Retina (tissue), 1 donor: ENCODE measurements at regions not wholly inside any gene's neighbourhood (a gene's known extent, or its start where the extent isn't known, plus 50 kb on each side); places are given as distances from the start of the nearest gene placed in this dataset.

Source experiments
- DNase-seq: peaks from one replicate; pipeline ENCODE4 v3.0.0-alpha.2; 2016

DNA sequence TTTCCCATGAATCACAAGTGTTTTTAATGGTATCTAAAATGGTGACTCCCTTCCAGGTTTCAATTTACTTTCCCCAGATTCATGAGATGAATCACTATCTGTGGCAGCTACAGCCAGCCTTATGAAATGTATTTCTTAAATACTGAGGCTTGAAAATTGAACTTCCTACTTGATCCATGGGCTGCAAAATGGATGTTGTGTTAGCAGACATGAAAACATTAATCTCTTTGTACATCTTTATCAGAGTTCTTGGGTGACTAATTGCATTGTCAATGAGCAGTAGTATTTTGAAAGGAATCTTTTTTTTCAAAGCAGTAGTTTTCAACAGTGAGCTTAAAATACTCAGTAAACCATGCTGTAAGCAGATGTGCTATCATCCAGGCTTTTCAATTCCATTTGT lies 250.8 kb downstream of the SLC6A15 start:
- no peak for DNase-seq

DNA sequence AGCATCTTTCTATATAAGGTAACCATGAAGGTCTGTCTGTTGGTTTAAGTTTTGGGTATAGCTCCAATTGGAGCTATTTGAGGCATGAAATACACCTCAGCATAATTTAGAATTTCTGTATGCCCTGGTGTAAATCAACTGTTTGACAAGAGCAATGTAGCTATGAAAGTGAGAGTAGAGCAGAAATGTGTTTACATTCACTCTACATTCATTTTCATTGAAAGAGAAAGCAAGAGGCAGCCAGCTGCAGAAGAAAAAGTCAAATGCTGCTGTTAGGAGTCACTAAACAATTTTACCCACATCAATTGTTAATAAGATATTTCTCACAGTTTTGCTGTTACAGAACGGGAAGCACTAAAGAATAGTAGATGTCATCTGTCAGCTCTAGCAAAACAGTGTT lies 252.5 kb downstream of the SLC6A15 start:
- no peak for DNase-seq

DNA sequence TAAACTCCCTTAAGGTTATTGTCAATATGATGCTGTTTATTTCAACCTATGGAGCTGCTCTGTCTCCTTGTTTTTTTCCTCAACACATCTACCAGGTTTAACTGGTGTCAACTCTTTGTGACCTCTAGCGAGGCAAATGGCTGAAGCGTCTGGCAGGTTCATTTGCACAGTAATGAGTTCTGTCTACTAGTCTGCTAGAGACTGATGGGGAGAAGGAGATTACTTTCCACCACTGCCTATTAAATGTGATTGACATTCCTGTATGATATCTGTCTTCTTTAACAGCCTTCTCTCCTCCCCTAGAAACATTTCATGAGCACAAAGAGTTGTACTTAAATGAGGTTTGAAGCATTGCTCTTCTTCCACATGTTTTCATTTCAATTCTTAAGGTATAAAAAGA lies 253.7 kb downstream of the SLC6A15 start:
- no peak for DNase-seq

DNA sequence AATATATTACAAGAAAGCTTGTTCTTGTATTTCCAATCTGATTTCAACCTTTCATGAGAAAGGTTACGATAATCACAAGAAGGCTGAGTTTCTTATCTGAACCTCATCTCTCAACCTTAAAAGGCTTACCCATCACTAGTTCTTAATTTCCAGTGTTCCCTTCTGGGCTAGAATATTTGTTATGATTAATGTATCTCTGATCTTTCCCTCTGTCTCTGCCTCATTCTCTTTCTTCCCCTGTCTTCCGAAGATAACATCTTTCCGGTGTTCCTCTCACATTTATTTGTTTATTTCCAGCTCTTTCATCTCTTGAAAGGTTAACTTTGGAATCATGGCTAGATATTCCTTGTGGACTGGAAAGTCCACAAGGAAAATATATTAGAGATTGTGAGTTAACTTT lies 255.9 kb downstream of the SLC6A15 start:
- no peak for DNase-seq

DNA sequence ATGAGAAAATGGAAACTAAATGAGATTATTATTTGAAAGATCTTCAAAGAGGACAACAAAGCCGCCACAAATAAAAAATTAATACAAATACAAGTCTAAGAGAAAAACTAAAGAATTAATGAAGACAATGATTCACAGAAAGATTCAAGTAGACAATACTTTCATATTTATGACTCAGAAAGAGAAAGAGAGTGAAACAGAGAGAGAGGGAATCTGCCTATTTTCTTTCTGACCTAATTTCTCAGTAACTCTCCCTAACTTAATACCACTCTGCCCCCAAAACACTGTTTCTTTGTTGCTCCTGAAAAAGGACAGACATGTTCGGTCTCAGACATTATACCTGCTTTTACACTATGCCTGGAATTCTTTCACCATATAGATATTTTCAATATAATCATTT lies 259.1 kb downstream of the SLC6A15 start:
- no peak for DNase-seq

DNA sequence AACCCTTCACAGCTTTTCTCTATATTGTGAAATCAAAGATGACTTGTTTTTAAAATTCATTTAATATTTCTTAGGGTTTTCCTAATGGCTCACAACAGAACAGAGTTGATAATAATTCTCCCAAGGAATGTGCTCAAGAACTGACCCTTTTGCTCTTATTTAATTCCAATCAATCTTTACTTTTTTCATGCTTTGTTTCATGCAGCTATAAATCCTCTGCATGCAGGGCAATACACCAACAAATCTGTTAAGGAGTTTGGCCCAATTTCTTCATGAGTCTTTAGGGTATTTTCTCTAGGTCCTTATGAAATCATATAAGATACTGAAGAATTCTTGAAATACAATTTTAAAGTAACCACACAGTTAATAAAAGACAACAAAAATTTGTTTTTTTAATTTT lies 264.2 kb downstream of the SLC6A15 start:
- DNase-seq = no peak

DNA sequence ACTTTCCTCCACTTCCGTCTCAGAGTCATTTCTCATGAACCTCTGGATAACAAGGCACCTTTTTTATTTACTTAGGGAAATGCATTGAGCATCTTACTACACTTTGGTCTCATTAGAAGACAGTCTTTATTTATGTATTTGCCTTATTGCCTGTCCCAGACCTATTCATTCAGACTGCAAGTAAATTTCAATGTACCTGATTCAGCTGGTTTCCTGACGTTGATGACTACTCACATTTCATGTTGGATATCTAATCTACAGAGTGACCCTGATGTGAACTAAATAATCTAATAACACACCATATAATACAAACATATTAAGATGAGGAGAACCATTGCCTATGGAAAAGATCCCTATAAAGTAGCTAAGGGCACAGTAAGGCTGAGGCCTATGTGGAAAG lies 267.7 kb downstream of the SLC6A15 start:
- no peak for DNase-seq

DNA sequence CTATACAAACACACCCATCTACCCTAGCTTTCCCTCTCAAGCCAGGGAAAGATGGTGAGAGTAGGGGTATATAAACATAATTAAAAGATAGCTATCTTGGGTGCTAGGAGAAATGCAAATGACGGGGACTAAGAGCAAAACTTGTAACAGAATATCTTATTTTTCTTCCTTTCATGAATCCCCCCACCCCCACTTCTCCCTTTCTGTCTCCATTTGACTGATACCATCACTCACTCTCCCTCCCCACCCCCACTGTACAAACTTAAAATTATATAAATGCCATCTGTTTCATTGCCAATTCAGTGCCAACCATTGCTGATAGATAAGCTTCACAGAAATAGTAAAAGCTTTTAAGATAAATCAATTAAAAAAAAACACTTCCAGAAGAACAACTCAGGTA lies 268.6 kb downstream of the SLC6A15 start:
- DNase-seq = no peak

DNA sequence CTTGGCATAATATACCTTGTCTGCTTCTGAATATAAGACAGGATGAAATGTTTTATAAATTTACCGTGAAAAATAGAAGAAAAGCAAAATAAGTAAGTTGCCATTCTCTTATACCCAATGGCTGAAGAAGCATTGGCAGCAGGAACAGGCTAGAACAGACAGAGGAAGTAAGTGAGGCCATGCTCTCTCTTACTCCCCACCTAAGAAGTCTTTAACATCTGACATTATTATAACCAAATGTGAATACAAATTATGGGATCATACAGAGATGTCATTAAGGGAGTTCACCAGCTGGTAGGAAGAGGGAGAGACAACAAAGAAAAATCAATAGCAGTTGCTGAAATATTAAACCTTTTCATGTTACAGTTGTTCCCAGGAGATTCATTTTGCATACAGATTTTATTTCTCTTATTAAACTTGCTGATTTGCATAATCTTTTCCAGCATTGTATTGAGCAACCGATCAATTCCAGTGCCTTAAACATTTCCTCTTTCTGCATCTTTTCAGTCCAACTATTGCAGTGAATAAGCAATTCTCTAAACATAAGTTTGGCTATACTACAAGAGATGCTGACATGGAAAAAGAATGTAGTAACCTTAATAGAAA lies 270.6 kb downstream of the SLC6A15 start:
- no peak for DNase-seq

DNA sequence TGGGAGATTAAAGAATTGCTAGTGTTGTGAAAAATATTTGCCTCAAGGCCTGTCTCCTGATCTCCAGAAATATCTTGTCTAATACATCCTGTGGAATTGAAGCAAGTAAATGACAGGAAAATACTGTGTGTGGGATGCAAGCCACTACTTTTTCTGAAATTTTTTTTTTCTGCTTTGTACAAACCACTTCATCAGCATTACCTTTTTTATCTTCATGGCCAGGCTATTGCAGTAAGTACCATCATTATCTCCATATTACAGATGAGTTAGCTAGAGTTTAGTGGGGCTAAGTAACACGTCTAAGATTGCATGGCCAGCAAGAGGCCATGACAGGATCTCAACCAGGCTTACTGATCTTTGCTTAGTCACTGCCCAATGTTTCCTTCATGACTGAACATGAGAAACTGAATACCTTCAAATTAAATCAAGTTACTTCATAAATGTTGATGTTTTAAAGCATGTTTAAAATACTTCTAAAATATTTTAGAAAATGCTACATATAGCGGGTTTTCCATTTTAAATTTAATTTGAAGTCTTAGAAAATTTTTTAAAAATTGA lies 273.7 kb downstream of the SLC6A15 start:
- no peak for DNase-seq

DNA sequence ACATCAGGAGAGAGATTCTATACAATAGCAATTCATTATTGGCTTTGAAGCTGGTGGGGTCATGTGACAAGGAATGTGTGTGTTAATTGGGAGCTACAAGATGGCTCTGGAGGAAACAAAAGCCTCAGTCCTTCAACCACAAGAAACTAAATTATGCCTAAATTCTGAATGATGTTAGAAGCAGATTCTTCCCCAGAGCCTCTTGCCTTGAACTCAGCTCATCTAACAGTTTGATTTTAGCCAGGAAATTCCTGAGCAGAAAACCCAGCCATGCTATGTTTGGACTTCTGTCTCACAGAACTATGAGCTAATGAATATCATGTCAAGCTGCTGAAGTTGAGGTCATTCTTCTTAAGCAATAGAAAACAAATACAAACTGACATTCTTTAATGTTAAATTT lies 274.7 kb downstream of the SLC6A15 start:
- DNase-seq = no peak

DNA sequence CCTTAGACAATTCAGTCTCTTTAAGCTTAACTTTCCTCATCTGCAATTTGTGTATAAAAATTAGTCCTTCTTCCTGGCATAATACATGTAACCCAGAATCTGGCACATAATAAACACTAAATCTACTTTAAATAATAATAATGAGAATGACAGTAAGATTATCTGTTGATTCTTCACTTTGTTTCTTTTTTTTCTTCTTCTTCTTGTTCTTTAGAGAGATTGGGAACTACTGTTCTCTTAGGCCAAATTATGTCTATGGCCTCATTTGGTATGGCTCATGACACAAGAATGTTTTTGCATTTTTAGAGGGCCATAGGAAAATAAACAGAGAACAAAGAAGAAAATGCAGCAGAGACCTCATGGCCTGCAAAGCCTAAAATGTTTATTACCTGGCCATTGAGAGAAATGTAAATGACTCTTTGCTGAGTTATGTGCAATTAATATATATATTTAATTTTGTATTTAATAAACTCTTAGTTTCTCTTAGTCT lies 275.8 kb downstream of the SLC6A15 start:
- DNase-seq = no peak

DNA sequence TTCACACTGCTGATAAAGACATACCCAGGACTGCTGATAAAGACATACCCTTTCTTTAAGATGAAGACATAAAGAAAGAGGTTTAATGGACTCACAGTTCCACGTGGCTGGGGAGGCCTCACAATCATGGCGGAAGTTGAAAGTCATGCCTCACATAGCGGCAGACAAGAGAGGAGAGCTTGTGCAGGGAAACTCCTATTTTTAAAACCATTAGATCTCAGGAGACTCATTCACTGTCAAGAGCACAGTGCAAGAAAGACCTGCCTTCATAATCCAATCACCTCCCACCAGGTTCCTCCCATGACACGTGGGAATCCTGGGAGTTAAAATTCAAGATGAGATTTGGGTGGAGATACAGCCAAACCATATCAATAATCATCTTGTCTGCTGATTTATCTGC lies 278.1 kb downstream of the SLC6A15 start:
- DNase-seq = no peak

DNA sequence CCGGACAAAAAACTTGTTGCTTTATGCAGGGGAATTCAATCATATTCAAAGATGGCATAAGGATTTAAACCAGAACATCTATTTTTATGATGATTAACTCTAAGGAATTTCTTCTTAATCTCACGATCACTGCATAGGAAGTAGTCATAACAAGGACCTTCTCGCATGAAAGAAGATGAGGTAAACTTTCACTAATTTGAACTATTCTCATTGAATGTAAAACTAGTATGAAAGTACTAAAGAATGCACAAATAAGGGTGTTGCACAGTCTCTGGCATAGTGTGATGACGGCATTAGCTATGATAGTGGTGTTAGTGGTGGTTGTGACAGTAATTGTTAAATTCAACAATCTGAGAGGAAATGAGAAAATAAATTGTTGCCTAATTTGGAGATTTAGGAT lies 280.0 kb downstream of the SLC6A15 start:
- DNase-seq = no peak

DNA sequence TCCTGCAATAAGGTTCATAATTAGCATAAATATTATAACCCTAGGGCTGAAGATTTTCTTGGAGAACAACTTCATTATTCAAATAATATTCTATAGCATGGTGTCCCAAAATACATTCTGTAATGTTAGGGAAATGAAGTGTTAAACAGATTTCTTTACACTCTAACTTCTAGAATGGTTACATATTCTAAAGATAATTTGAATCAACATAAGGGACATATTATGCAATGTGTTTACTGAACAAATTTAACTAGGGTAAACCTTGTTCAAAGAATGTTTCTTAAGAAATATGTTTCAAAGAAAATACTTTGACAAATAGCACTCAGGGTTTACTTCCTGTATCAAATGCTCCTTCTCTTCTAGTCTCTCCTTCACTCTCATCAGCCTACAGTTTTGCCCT lies 281.6 kb downstream of the SLC6A15 start:
- no peak for DNase-seq

DNA sequence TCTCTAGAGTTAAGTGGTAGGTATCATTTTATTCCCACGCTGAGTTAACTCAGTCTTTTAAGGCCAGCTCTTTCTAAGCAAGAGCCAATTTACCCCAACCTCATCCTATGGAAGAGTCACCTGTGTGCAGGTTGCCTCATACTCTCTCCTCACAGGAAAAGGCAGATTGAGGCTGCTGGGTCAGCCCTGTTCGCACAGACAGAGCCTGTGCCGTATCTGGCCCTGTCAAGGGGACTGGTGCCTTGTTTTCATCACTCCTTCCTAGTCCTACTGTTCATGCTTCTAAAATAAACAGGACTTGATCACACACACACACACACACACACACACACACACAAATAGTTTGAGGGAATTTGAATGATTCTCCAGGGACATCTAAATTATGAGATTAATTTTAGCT lies 285.0 kb downstream of the SLC6A15 start:
- no peak for DNase-seq

DNA sequence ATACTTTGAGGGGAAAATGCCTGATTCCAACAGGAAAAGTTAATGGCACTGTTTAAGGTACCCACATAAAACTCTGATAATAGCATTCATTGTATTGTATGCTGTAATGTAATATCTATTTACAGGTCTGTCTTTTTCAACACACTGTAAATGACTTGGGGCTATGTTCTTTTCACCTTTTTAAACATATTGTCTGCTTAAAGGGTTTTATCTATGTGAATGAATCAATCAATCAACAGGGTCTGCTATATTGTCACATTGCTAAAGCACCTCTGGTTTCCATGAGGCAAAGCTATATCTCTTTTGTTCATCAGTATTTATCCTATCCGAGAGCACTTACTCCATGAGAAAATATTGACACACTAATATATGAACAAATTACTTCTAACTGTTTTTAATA lies 288.0 kb downstream of the SLC6A15 start:
- no peak for DNase-seq

DNA sequence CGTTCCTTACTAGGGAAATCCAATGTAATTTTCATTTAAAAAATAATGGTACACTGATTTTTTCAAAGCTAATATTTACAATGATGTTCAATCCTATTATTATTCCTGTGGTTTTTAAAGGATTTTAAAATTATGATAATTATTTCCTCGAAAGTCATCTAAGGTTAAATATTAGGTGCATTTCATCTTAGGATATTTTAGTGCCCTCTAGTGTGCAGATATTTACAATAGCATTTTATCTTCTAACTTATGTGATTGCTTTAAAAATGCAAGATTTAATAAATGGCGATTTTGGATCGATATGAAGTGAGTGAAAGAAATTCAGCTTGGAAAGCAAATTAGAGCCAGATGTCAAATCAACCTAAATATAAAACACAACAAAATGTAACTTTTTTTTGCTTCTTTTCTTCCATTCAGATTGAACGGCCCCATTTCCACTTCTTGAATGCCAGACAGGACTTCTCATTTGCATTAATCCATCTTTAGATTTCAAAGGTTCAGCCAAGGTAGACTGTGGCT lies 293.5 kb downstream of the SLC6A15 start:
- DNase-seq = no peak

DNA sequence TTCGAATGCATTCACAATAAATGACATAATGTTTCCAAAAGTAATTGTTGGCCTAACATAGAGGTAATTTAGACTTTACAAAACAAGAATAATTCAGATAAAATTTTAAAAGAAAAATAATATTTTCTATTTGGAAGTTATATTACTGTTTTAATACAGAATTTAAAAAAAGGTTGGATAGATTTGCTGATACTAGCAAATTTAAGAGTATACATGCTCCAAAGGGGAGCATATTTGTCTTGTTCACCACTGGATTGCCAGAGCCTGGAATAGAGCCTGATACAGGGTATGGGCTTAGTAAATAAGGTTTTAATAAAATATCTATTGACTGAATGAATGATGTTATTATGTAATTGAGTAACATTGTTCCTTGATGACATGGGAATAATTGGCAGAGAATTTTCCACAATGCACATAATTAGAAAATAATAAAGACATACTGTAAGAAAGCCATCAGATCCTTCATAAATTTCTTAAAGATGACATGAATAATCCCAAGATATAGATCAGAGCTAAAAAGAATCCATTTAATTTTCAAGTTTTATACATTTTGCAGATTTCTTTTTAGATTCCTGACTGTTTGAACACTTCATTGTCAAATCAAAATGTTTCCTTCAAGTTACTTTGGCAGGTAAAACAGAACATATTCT lies 305.3 kb downstream of the SLC6A15 start:
- DNase-seq = no peak

DNA sequence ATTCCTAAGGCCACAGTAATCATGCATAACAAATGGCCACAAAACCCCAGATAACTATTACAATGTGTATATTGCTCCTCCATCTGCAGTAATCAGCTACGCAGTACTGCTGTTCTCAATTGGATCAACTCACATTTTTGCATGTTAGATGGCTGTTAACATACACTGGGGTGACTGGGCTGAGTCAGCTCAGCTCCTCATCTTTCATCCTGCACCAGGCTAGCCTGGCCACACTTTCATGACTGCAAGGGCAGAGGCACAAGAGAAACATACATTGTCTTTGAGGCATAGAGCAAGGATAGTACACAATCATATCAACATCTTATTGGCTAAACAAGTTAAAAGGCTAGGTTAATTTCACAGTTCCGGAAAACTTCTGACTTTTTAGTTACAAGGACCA lies 306.6 kb downstream of the SLC6A15 start:
- DNase-seq = no peak

DNA sequence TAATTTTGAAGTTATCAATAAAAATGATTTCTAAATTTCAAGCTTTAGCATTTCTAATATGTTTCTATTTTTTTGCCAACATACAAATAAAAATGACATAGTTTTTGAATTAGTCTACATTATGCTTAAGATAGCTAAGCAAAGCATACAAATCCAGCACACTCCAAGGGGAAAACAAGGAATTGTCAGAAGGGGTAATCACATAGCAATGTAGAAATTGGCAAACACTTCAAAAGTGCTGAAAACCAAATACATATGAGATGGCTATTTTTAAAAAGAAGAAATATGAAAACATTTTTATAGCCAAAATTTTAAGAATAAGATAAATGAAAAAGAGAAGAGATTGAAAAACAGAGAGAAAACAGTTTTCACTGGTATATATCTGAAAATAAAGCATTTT lies 308.0 kb downstream of the SLC6A15 start:
- DNase-seq = no peak

DNA sequence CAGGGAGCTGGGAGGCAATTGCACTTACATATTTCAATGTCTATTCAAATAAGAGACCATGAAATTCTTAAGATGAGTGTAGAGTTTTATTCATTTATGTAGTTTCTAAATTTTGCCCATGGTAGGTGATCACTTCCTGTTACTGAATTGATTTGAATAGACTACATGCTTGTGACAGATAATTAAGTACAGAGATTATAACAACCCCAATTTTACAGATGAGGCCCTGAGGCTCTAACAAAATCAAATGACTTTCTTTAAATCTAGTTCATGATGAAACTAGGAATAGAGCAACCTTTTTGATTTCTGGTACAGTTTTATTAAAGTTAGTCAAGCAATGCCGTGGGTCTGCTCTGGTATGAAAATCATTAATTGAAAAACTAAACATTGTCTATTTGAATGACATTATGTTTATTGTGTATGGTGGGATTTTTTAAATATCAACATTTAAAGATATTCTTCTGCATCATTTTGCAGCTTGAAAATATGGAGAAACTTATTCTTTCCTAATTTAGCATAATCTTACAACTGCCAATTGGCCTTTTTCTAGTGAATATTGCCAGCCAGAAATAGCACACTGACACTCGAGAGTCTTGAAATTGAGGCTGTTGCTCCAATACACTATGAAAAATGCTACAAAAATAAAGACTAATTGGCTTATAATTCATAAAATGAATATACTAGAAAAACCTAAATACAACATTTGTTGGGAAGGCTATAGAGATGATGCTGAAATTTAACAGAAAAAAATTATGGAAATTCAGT lies 308.9 kb downstream of the SLC6A15 start:
- DNase-seq = no peak

DNA sequence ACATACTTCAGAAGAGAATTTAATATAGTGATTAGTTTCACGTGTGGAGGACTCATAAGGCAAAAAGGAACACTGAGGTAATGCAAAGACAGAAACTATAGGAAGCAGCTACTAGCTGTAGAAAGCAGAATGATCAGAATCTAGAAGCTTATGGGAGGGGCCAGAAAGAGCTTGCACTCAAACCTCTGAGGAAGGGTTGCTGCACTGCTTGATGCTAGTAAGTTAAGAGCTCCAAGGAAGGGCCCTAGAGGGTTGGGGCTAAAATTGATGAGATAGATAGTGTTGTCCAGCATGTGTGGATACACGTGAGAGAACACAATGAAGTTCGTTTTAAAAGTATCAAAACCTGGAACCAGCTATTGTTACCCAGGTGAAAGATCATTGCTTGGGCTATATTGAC lies 311.1 kb downstream of the SLC6A15 start:
- DNase-seq = no peak

DNA sequence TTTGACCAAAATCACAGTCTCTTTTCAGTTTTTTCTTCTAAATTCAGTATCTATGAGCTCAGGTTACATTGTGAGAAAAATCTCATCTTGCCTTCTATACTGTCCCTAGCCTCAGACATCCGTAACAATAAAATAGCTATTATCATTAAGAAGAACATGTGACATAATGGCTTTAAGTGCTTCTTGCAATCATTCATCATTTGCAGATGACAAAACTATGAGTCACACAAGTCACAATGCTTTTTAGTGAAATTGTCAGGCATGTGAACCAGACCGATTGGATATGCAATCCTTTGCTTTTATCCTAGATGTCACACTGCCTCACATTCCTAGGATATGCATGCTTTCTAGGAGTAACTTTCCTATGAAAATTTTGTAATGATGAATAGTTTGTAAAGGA lies 313.1 kb downstream of the SLC6A15 start:
- DNase-seq = no peak
